IPS-18c (cell line): ENCODE measurements at regions not wholly inside any gene's neighbourhood (a gene's known extent, or its start where the extent isn't known, plus 50 kb on each side); places are given as distances from the start of the nearest gene placed in this dataset.
"Not testable (repeated sequence)": the region's sequence is repeated elsewhere in the genome, so short reads cannot be mapped to it uniquely, and the experiment has no call there.

Source experiments
- H3K4me3 ChIP-seq: 2 replicates; pipeline ENCODE4 v1.7.0; 2013; ENCODE audit warnings: low read depth, mild to moderate bottlenecking, low read length, moderate library complexity; ENCODE audit not compliant: insufficient read depth
- H3K9me3 ChIP-seq: one replicate; pipeline ENCODE4 v1.6.1; 2013; ENCODE audit warnings: mild to moderate bottlenecking, low read length, moderate library complexity; ENCODE audit not compliant: control insufficient read depth, insufficient read depth

DNA sequence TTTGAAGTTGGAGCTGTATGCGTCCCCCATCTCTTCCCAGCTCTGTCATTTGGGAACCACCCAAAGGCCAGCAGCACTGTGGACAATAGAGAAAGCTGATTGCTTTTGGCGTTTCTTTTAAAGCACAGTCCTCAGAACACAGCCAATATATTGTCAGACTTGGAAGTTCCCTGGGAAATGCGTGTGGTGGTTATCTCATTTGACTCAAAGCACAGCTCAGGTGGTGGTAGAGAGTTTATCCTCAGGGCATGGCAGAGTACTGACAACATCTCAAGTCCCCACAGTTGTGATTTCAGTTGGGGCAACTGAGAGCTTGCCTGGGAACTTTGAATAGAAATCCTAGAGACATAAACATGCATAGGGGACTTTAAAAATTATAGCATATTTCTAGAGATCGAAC lies 601.3 kb downstream of the ETS1 start:
- H3K4me3 ChIP-seq, result no peak overlapping the region

DNA sequence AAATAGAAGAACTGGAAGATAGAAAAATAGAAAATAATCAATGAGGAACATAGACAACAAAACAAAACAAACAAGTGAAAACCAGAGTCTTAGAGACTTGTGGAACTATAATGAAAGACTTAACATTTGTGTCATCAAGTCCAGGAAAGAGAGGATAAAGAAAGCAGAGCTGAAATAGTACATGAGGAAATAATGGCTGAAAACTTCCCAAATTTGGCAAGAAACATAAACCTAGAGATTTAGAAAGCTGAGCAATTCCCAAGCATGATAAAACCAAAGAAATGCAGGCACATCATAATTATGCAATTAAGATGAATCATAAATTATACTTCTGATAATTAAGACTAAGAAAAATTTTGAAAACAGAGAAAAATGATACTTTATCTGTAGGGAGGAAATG lies 614.5 kb downstream of the ETS1 start:
- Histone ChIP-seq H3K4me3 (no peak overlapping the region), H3K9me3 (peaks cover 2% of the 10 kb centered on the region)

More for the DNA sequence above, 601.3 kb downstream of the ETS1 start:
- no peaks in the 10 kb centered on the region for H3K9me3 ChIP-seq

DNA sequence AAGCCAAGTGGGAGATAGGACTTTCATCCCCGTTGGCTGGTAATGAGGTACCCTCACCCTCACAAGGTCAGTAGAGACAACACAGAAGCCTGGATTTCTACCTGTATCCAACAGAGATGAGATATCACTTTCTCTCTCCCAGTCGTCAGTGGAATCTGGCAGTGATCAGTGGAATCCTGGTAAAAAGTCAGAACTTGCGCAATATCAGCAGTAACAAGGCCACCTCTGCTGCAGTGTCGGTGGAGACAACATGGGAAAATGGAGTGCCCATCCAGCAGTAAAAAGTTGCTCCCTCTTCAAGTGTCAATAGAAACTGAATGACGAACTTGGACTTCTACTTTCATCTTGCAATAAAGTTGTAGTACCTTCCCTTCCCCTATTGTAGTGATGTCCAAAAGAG lies 615.9 kb downstream of the ETS1 start:
- Histone ChIP-seq H3K4me3 (no peak overlapping the region), H3K9me3 (peaks cover 2% of the 10 kb centered on the region)

DNA sequence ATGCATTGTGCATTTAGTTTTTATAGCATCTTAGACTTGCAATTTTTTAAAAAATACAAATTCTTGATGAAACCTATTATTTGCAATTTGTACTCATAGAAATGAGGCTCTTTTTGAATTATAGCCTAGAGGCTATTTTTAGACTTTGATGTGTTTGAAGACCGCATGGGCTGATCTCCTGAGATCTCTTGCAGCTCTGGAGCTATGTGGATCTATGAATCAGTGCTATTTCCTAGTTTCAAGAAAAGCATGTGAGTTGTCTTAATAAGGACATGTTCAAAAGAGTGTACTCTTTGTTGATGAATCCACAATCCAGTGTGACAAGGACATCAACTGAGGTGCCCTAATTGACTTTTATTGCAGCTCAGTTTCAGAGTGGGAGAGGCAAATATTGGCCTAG lies 620.5 kb downstream of the ETS1 start:
- Histone ChIP-seq H3K4me3 (no peak overlapping the region), H3K9me3 (peaks cover 2% of the 10 kb centered on the region)

DNA sequence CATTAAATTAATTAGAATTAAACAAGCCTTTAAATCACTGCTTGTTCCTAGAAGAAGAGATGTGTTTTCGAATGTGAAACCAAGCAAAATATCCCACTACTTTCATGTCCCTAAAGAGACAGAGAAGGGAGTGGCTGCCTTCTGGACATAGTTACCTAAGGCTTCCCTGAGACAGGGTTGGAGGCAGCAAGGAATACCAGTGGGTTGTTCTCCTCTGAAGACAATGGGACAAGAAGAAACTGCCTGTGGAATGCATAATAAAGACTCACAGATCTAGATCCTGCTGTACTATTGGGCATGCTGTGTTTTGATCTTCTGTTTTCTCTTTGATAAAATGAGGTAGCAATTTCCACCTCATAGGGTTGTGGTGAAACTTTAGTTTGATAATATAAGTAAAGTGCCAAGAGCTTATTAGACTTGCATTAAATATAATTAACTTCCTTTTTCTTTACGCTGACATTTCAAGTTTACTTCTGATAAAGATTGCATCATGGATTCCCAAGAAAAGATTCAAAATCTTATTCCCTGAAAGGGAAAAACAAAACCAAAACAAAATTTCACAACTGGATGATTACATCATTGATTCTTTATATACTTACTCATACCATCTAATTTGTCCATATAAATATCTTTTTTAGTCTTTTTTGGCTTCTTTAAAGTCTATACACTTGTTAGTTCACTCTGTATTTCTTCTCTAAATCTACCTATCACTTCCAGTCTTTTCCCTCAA lies 621.3 kb downstream of the ETS1 start:
- no peaks in the 10 kb centered on the region for H3K9me3 ChIP-seq
- no peak overlapping the region for H3K4me3 ChIP-seq

DNA sequence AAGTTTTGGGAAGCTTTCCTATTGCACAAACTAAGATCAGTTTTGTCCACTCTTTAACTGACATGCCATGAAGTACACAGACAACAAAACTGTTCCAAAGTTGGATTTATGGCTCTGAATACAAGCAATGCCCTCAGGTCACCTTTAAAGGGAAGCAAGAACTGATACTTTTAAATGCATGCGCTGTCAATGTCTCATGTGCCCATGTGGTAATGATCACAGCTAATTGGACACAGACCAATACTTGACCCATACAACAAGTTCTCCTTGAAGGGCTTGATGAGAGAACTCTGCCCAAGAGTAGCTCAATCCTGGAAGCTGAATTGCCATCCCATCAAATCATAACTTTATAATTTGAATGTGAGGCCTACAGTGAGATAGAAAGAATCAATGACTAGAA lies 624.9 kb downstream of the ETS1 start:
- no peaks in the 10 kb centered on the region for H3K9me3 ChIP-seq

DNA sequence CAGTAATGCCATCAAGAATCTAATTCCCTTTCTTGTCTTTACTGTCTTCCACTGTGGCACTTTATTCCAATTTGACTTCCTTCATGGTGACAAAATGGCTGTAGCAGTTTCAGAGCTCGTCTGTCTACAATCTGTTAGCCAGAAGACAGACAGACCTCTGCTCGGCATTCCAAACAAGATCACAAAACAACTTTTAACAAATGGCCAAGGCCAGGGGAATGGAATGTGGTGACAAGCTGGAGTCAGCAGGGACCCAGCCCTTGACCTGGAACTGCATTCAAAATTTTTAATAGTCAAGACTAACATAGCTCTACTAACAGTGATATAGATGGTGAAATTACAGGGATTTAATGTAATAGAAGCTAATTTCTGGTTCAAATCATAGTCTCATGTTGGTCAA lies 637.2 kb downstream of the ETS1 start:
- no peak overlapping the region for H3K4me3 ChIP-seq
- peaks cover 2% of the 10 kb centered on the region for H3K9me3 ChIP-seq

More for the DNA sequence above, 624.9 kb downstream of the ETS1 start:
- no peak overlapping the region for H3K4me3 ChIP-seq

DNA sequence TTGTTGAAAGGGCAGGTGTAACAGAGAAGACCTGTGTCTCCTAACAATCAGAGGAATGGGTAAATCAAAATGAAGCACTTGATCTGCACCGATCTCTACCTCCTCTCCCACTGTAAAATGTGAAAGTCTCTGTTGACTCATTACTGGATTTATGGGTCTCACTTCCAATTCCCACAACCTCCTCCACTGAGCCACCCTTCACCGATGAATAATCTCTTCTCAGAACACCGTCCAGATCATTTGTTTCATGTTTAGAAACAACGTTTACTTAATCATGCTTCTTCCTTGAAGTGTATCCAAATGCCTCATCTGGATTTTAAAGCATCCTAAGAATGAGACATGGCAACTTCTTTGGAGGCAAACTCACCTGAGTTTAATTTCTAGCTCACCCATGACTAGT lies 643.6 kb downstream of the ETS1 start:
- peaks cover 2% of the 10 kb centered on the region for H3K9me3 ChIP-seq

DNA sequence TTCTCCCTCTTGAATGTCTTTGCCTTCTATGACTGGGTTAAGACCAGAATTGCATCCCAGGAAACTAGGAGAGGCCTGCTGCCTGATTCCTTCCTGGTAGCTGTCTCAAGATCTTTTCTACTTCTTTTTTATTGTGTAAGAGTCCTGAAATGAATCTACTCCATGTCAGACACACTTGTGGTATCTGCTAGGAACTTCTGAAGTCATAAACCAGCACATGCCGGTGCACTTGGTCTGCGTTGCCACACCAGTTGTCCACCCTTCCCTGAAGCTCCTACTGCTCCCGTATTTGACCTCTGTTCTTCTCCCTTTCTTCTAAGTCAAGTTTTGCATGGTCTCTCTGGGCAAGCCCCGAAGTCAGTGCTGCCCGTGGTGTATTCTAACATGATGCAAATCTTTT lies 644.2 kb downstream of the ETS1 start:
- Histone ChIP-seq H3K9me3 (no peaks in the 10 kb centered on the region), H3K4me3 (no peak overlapping the region)

More for the DNA sequence above, 643.6 kb downstream of the ETS1 start:
- no peak overlapping the region for H3K4me3 ChIP-seq

DNA sequence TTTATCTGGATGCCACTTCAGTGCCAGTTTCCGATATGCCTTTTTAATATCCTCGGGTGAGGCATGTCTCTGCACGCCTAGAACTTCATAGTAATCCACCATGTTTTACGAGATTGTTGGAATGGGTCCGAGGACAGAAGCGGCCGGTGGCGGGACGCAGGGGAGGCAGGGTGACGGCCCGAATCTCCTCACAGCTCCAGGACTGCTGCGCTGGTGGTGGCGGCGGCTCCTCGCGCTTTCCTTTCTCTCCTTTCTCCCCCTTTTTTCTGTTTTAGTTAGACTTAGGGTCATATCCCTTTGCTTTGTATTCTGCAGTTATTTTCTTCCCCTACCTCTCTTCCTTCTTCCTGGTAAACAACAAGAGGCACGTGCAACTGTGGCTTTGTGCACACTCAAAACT lies 645.8 kb downstream of the ETS1 start:
- H3K9me3 ChIP-seq, H3K4me3 ChIP-seq: not testable (repeated sequence)

DNA sequence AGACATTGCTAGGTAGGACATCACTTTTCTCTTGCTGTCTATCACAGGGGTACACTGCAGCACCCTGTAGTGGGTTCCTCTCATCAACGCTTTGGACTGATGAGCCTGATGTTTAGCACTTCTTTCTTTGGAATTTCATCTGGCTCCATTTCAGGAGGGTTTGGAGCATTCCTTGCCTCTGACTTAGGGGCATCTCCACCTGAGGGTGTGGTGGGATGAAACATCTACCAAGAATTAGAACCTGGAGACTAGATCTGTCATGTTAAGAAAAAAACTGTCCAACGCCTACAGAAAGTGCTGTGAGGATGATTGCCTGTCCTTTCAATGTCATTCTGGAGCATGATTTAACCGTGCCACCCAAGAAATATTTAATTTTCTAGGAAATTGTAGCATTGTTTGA lies 648.4 kb downstream of the ETS1 start:
- H3K9me3 ChIP-seq, result no peaks in the 10 kb centered on the region
- no peak overlapping the region for H3K4me3 ChIP-seq

DNA sequence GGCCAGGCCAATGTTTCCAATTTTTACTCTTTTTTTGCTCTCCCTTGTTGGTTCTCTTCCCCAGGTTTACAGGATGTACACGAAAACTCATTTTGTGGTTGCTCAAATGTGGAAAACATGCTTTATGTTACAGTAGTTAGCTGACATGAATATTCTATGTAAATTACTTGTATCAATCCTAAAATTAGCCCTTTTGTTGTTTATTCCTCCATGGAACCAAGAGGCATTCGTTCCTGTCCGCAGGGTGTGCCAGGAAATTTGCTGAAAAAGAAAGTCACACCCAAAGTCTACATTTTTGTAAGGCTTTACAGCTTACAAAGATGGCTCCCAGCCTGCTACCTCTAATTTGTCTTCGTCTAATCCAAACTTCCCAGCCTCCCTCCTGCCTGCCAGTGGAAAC lies 652.3 kb downstream of the ETS1 start:
- Histone ChIP-seq H3K9me3 (peaks cover 2% of the 10 kb centered on the region), H3K4me3 (no peak overlapping the region)

DNA sequence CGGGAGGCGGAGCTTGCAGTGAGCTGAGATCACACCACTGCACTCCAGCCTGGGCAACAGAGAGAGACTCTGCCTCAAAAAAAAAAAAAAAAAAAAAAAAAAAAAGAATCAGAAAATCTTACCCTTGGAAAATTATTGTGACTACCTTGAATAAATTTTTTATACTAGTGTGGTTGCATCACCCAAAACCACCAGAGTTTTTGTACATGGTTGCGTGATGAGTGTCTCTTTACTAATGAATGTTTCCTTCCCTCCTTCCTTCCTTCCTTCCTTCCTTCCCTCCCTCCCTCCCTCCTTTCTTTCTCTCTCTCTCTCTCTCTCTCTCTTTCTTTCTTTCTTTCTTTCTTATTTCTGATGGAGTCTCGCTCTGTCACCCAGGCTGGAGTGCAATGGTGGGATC lies 653.4 kb downstream of the ETS1 start:
- not testable (repeated sequence) for H3K9me3 ChIP-seq, H3K4me3 ChIP-seq

DNA sequence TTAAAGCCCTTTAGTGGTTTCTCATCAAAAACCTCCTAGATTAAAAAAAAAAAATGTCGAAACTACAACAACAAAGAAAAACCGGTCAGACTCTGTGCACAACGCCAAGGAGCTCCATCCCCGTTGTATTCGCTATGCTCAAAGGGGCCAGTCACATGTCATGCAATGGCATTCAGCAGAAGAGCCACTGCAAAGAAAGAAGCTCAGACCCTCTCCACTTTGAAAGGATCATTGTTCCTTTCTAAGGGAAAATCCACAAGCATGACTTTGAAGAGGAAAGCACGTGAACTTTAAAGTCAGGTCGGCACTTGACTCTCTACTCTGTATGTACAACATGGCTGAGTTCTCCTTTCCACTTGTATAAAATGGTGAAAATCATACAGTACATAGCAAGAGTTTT lies 655.6 kb downstream of the ETS1 start:
- Histone ChIP-seq H3K4me3 (no peak overlapping the region), H3K9me3 (peaks cover 2% of the 10 kb centered on the region)

DNA sequence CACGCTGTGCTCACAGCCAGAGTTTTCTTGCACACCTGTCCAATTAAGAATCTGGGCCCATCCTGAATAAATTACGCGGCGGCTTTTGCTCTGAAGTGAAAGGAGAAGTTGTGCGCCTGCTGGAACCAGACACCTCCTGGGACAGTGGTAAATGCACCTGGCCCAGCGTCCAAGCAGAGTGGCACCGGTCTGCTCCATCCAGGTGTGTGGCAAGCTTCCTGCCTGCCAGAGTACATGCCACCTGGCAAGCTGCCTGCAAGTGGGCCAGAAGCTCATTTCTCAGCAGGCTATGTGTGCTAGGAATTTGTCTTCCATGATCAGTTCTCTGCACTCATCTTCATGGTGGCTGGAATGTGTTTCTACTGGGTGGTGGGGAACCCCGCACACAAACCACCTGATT lies 660.6 kb downstream of the ETS1 start:
- Histone ChIP-seq H3K4me3 (no peak overlapping the region), H3K9me3 (peaks cover 2% of the 10 kb centered on the region)

DNA sequence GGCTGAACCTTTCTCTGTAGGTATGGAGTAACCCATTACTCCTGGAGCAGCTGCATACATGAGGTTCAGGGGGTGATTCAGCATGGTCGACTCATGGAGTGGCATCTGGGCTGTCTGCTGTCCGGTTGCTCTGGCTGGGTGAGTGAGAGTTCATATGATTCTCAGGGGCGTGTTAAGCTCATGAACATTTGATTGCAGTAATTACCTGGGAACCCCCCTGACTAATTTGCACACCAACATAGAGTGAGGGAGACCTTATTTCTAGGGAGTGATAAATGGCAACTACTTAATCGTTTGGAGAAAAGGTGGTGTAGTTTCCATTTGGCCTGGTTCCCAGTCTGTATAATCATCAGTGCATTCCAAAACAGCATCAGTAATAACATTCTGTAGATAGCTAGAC lies 661.9 kb downstream of the ETS1 start:
- Histone ChIP-seq H3K4me3 (no peak overlapping the region), H3K9me3 (peaks cover under 1% of the 10 kb centered on the region)

DNA sequence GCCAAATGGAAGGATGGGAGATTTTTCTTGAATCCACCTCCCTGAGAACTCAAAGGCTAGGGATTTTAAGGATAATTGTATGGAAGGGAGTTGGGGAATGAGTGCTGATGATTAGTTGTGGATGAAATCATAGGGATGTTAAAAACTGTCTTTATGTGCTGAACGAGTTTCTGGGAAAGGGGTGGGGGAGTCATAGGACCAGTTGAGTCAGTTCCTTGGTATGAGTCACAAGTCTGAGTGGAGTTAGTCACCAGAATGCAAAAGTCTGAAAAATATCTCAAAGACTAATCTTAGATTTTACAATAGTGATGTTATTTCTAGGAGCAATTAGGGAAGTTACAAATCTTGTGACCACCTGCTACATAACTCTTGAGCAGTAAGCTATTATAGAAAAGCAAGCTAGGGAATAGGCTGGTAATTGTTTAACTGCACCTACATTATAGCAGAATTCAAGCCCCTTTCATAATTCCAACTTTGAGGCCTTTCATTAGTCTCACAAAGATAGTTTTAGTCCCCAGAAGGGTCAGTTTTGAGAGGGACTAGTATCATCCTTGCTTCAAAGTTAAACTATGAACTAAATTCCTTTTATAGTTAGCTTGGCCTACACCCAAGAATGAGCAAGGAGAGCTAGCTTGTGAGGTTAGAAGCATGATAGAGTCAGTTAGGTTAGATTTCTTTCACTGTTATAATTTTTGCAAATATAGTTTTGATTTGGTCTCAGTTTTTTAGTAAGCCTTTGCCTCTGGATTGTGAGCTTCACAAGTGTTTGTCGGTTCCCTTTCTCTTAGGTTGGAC lies 668.0 kb downstream of the ETS1 start:
- Histone ChIP-seq H3K4me3 (no peak overlapping the region), H3K9me3 (peaks cover 3% of the 10 kb centered on the region)

DNA sequence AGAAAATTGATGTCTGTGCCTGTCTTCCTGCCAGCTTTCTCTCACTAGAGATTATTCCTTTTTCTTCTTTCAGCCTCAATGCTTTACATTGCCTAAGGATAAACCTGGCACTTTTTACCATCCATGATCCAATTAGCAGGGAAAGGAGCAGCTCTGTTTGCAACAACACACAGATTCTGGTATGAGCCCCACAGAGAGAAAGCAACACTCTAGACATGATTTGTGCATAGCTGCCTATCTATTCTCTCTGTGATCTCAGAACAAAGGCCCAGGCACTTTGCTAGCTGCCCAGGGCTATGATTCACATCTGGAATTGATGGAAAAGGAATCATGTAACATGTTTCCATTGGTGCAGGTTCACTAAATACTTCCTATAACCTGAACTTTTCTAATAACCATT lies 685.0 kb downstream of the ETS1 start:
- H3K9me3 ChIP-seq, result peaks cover 5% of the 10 kb centered on the region
- H3K4me3 ChIP-seq, result no peak overlapping the region
